Naive thymus-derived CD4-positive, alpha-beta T cell (primary cell): ENCODE measurements at regions not wholly inside any gene's neighbourhood (a gene's known extent, or its start where the extent isn't known, plus 50 kb on each side); places are given as distances from the start of the nearest gene placed in this dataset.

Experiments used
- ATAC-seq: fragments of 150-1000 bp; cut with Tn5 transposase; 2 replicates; pipeline ENCODE4 v1.10.0; 2021; ENCODE audit warnings: mild to moderate bottlenecking, moderate library complexity
- CTCF ChIA-PET: fragments of 350-600 bp; sonication (Branson Sonifier 250); formaldehyde crosslinking; loops from one replicate; lab custom pipeline; 2021; ENCODE audit warnings: antibody characterized with exemption; lab: Charles Lee
- POLR2A ChIA-PET: fragments of 350-600 bp; sonication (Branson Sonifier 250); formaldehyde crosslinking; loops from one replicate; lab custom pipeline; 2021; ENCODE audit warnings: antibody characterized with exemption, inconsistent platforms; lab: Charles Lee
- DNase-seq, 9 donors: peaks; one replicate each; pipeline versions ENCODE4 v3.0.0 to v3.0.0-alpha.2; 2020 to 2022; ENCODE audit warnings: mixed read lengths in 1 of 9
- H3K27ac ChIP-seq: one replicate; pipeline ENCODE4 v1.7.0; 2013; ENCODE audit warnings: mild to moderate bottlenecking, low read depth, low read length, moderate library complexity
- H3K27me3 ChIP-seq, 2 donors: one replicate each; pipeline ENCODE4 v1.7.0; 2013; ENCODE audit warnings: low read length in 2 of 2, mild to moderate bottlenecking in 2 of 2, moderate library complexity in 2 of 2; ENCODE audit not compliant: control insufficient read depth in 2 of 2, insufficient read depth in 2 of 2
- H3K36me3 ChIP-seq, 3 experiments: 1 replicate in 2 of 3; 2 replicates in 1 of 3; pipeline ENCODE4 v1.7.0; 2013; ENCODE audit warnings: low read length in 3 of 3, mild to moderate bottlenecking in 3 of 3, moderate library complexity in 1 of 3; ENCODE audit not compliant: insufficient read depth in 3 of 3, control insufficient read depth in 2 of 3
- H3K4me1 ChIP-seq, 2 donors: one replicate each; pipeline ENCODE4 v1.7.0; 2013; ENCODE audit warnings: low read length in 2 of 2, mild to moderate bottlenecking in 2 of 2, moderate library complexity in 1 of 2; ENCODE audit not compliant: control insufficient read depth in 2 of 2, insufficient read depth in 2 of 2
- H3K4me3 ChIP-seq: 2 replicates; pipeline ENCODE4 v1.7.0; 2013; ENCODE audit warnings: mild to moderate bottlenecking, low read length
- H3K9me3 ChIP-seq, 3 experiments: 1 replicate in 2 of 3; 2 replicates in 1 of 3; pipeline ENCODE4 v1.7.0; 2013; ENCODE audit warnings: low read length in 3 of 3; ENCODE audit not compliant: control insufficient read depth in 2 of 3
- H3K27ac Mint-ChIP-seq, 9 donors: one replicate each; pipeline ENCODE4 v1.8.0; 2020 to 2022; ENCODE audit warnings: mixed read lengths in 9 of 9, mild to moderate bottlenecking in 8 of 9, moderate library complexity in 5 of 9, inconsistent platforms in 2 of 9
- H3K27me3 Mint-ChIP-seq, 5 donors: one replicate each; pipeline ENCODE4 v1.8.0; 2021 to 2022; ENCODE audit warnings: mixed read lengths in 5 of 5, mild to moderate bottlenecking in 1 of 5
- H3K36me3 Mint-ChIP-seq, 5 donors: one replicate each; pipeline ENCODE4 v1.8.0; 2020 to 2022; ENCODE audit warnings: mixed read lengths in 5 of 5, mild to moderate bottlenecking in 3 of 5, inconsistent platforms in 1 of 5
- H3K4me1 Mint-ChIP-seq, 7 donors: one replicate each; pipeline ENCODE4 v1.8.0; 2020 to 2022; ENCODE audit warnings: mixed read lengths in 7 of 7, mild to moderate bottlenecking in 3 of 7, inconsistent platforms in 1 of 7
- H3K4me3 Mint-ChIP-seq, 10 donors: one replicate each; pipeline ENCODE4 v1.8.0; 2020 to 2022; ENCODE audit warnings: mild to moderate bottlenecking in 10 of 10, mixed read lengths in 10 of 10, moderate library complexity in 6 of 10, inconsistent platforms in 2 of 10
- H3K9me3 Mint-ChIP-seq, 11 donors: one replicate each; pipeline ENCODE4 v1.8.0; 2020 to 2022; ENCODE audit warnings: mixed read lengths in 11 of 11, mild to moderate bottlenecking in 4 of 11, inconsistent platforms in 1 of 11, moderate library complexity in 1 of 11
- intact Hi-C, 2 donors: fragments of 100-400 bp; cut with micrococcal nuclease; formaldehyde crosslinking; loops; one replicate each; pipeline ENCODE4 v1.15.1; 2023

GRCh38 chr5:118616281-118616680, 372.1 kb downstream of the DTWD2 start:
- Mint-ChIP-seq H3K36me3 (no peaks in the 10 kb centered on the region), H3K4me3 (no peak overlapping the region), H3K9me3 (peaks cover 0 to 5% (median 0%) of the 10 kb centered on the region in 11 donors), H3K4me1 (no peaks in the 10 kb centered on the region), H3K27ac (no peak overlapping the region), H3K27me3 (peaks cover 0 to 4% (median 0%) of the 10 kb centered on the region in 5 donors)
- Histone ChIP-seq H3K4me3 (no peak overlapping the region), H3K27ac (no peak overlapping the region), H3K4me1 (no peaks in the 10 kb centered on the region), H3K36me3 (no peaks in the 10 kb centered on the region), H3K27me3 (no peaks in the 10 kb centered on the region), H3K9me3 (no peaks in the 10 kb centered on the region)
- intact Hi-C loops: loop anchor here in 1 of 2 donors (10.0 kb wide), 1 partner anchor 1161 kb away; no protein-coding TSS in a partner anchor
- ATAC-seq: no peak
- ChIA-PET CTCF (no interaction called here), POLR2A (no interaction called here)
- no peak for DNase-seq

- Mint-ChIP-seq H3K27ac (no peak overlapping the region), H3K4me1 (peaks cover 0 to 1% (median 0%) of the 10 kb centered on the region in 7 donors), H3K4me3 (no peak overlapping the region), H3K27me3 (peaks cover 0 to 4% (median 0%) of the 10 kb centered on the region in 5 donors), H3K36me3 (no peaks in the 10 kb centered on the region), H3K9me3 (peaks cover 0 to 5% (median 0%) of the 10 kb centered on the region in 11 donors)
- H3K27ac ChIP-seq: no peak overlapping the region
- no peaks in the 10 kb centered on the region for H3K9me3 ChIP-seq
- ChIA-PET POLR2A (no interaction called here), CTCF (no interaction called here)
- no peaks in the 10 kb centered on the region for H3K27me3 ChIP-seq
- no peak for DNase-seq
- no peak overlapping the region for H3K4me3 ChIP-seq
- ATAC-seq: no peak
- H3K36me3 ChIP-seq: no peaks in the 10 kb centered on the region
- no peaks in the 10 kb centered on the region for H3K4me1 ChIP-seq
- intact Hi-C loops: loop anchor here in 1 of 2 donors (10.0 kb wide), 1 partner anchor 1160 kb away; no protein-coding TSS in a partner anchor
Observed at GRCh38 chr5:118614731-118615456, 373.5 kb downstream of the DTWD2 start.

- ChIA-PET CTCF (no interaction called here), POLR2A (no interaction called here)
- intact Hi-C loops: loop anchor here in 1 of 2 donors (10.0 kb wide), 1 partner anchor 1157 kb away; no protein-coding TSS in a partner anchor
- Histone ChIP-seq H3K4me3 (no peak overlapping the region), H3K36me3 (no peaks in the 10 kb centered on the region), H3K9me3 (no peaks in the 10 kb centered on the region), H3K27ac (no peak overlapping the region), H3K4me1 (no peaks in the 10 kb centered on the region), H3K27me3 (no peaks in the 10 kb centered on the region)
- Mint-ChIP-seq H3K36me3 (no peaks in the 10 kb centered on the region), H3K4me3 (no peak overlapping the region), H3K4me1 (peaks cover 0 to 1% (median 0%) of the 10 kb centered on the region in 7 donors), H3K27ac (no peak overlapping the region), H3K9me3 (peaks cover 0 to 2% (median 0%) of the 10 kb centered on the region in 11 donors), H3K27me3 (peaks cover 0 to 4% (median 0%) of the 10 kb centered on the region in 5 donors)
- DNase-seq (no peak), ATAC-seq (no peak)
Observed at GRCh38 chr5:118611332-118611945, 376.9 kb downstream of the DTWD2 start.

GRCh38 chr5:118606940-118607339, 381.4 kb downstream of the DTWD2 start:
- H3K27me3 Mint-ChIP-seq: no peaks in the 10 kb centered on the region
- no peak overlapping the region for H3K27ac Mint-ChIP-seq
- H3K36me3 ChIP-seq: no peaks in the 10 kb centered on the region
- H3K27ac ChIP-seq: no peak overlapping the region
- DNase-seq (no peak), ATAC-seq (no peak)
- H3K4me1 Mint-ChIP-seq: peaks cover 0 to 1% (median 0%) of the 10 kb centered on the region in 7 donors
- no peaks in the 10 kb centered on the region for H3K4me1 ChIP-seq
- H3K9me3 ChIP-seq: no peaks in the 10 kb centered on the region
- no peak overlapping the region for H3K4me3 Mint-ChIP-seq
- ChIA-PET CTCF (interaction anchor here (0.6 kb wide), 1 partner anchor 1141 kb away, joined by 3 read pairs; no protein-coding TSS in a partner anchor), POLR2A (no interaction called here)
- peaks cover 0 to 2% (median 0%) of the 10 kb centered on the region in 11 donors for H3K9me3 Mint-ChIP-seq
- no peaks in the 10 kb centered on the region for H3K27me3 ChIP-seq
- H3K4me3 ChIP-seq: no peak overlapping the region
- intact Hi-C loops: no loop called here
- H3K36me3 Mint-ChIP-seq: no peaks in the 10 kb centered on the region

- ATAC-seq (no peak), DNase-seq (no peak)
- H3K27ac ChIP-seq: no peak overlapping the region
- H3K27ac Mint-ChIP-seq: no peak overlapping the region
- H3K4me1 ChIP-seq: no peaks in the 10 kb centered on the region
- H3K9me3 Mint-ChIP-seq: peaks cover 0 to 2% (median 0%) of the 10 kb centered on the region in 11 donors
- no peaks in the 10 kb centered on the region for H3K36me3 ChIP-seq
- peaks cover 0 to 1% (median 0%) of the 10 kb centered on the region in 7 donors for H3K4me1 Mint-ChIP-seq
- H3K4me3 Mint-ChIP-seq: no peak overlapping the region
- CTCF ChIA-PET: no interaction called here
- H3K36me3 Mint-ChIP-seq: no peaks in the 10 kb centered on the region
- POLR2A ChIA-PET: no interaction called here
- no peaks in the 10 kb centered on the region for H3K9me3 ChIP-seq
- no peaks in the 10 kb centered on the region for H3K27me3 ChIP-seq
- no peaks in the 10 kb centered on the region for H3K27me3 Mint-ChIP-seq
- intact Hi-C loops: no loop called here
- no peak overlapping the region for H3K4me3 ChIP-seq
Observed at GRCh38 chr5:118605761-118606160, 382.6 kb downstream of the DTWD2 start.

- no peak for ATAC-seq
- no peaks in the 10 kb centered on the region for H3K4me1 Mint-ChIP-seq
- intact Hi-C loops: no loop called here
Observed at GRCh38 chr5:118604106-118604505, 384.2 kb downstream of the DTWD2 start.

More at GRCh38 chr5:118604106-118604505, 384.2 kb downstream of the DTWD2 start:
- no peak overlapping the region for H3K27ac Mint-ChIP-seq
- Histone ChIP-seq H3K4me1 (no peaks in the 10 kb centered on the region), H3K36me3 (no peaks in the 10 kb centered on the region), H3K4me3 (no peak overlapping the region), H3K27ac (no peak overlapping the region), H3K9me3 (no peaks in the 10 kb centered on the region), H3K27me3 (no peaks in the 10 kb centered on the region)
- DNase-seq: no peak
- no peaks in the 10 kb centered on the region for H3K36me3 Mint-ChIP-seq
- ChIA-PET CTCF (no interaction called here), POLR2A (no interaction called here)
- no peaks in the 10 kb centered on the region for H3K27me3 Mint-ChIP-seq
- H3K9me3 Mint-ChIP-seq: peaks cover 0 to 2% (median 0%) of the 10 kb centered on the region in 11 donors
- no peak overlapping the region for H3K4me3 Mint-ChIP-seq
